ENCODE measurements at regions not wholly inside any gene's neighbourhood (a gene's known extent, or its start where the extent isn't known, plus 50 kb on each side); places are given as distances from the start of the nearest gene placed in this dataset.

GRCh38 chr10:36621346-36621745 is 504.1 kb upstream of the ANKRD30A start:
- H3K9ac ChIP-seq (ENCODE audit: low read length) = no peak overlapping the region
- no peak overlapping the region for H3K4me3 ChIP-seq (replicated peaks in 1 of 2; ENCODE audit: low read depth in 1 of 2, low read length in 2 of 2)
- H2AFZ ChIP-seq (ENCODE audit: low read depth, low read length, poor library complexity, severe bottlenecking) = no peak overlapping the region
- intact Hi-C loops (cut with micrococcal nuclease) = no loop called here
- no peaks in the 10 kb centered on the region for H3K27me3 ChIP-seq (ENCODE audit: insufficient read depth, low read length)
- ChIA-PET RAD21 (ENCODE audit: low non-redundant PET in 1 of 2, low total read pairs in 2 of 2, uncharacterized antibody in 2 of 2, unreplicated experiment in 2 of 2) (no interaction called here), CTCF (no interaction called here), POLR2A (no interaction called here)
- H3K4me1 ChIP-seq (ENCODE audit: control insufficient read depth in 1 of 2, insufficient read depth in 2 of 2, low read length in 2 of 2) = no peaks in the 10 kb centered on the region
- H3K79me2 ChIP-seq (ENCODE audit: insufficient read depth, low read length) = no peaks in the 10 kb centered on the region
- H3K9me2 ChIP-seq (ENCODE audit: insufficient read depth) = no peaks in the 10 kb centered on the region
- no peaks in the 10 kb centered on the region for H4K20me1 ChIP-seq (ENCODE audit: insufficient read depth)
- no peak overlapping the region for H3K27ac ChIP-seq (ENCODE audit: low read depth, low read length)
- H3K36me3 ChIP-seq (ENCODE audit: control insufficient read depth in 1 of 2, insufficient read depth in 2 of 2, low read length in 2 of 2) = no peaks in the 10 kb centered on the region
- no peak overlapping the region for H3K4me2 ChIP-seq (ENCODE audit: low read length)
- no TSS peak for BruUV-seq (replicated peaks)
- H3K9me3 ChIP-seq (ENCODE audit: control insufficient read depth in 1 of 2, insufficient read depth in 1 of 2, low read depth in 1 of 2, low read length in 2 of 2) = peaks cover 4 to 16% of the 10 kb centered on the region in 2 experiments; a peak in 2 of 4 replicates
- ATAC-seq (no peak), DNase-seq (ENCODE audit: low read depth, low spot score) (no peak)
- TF ChIP-seq, protein P1, sequence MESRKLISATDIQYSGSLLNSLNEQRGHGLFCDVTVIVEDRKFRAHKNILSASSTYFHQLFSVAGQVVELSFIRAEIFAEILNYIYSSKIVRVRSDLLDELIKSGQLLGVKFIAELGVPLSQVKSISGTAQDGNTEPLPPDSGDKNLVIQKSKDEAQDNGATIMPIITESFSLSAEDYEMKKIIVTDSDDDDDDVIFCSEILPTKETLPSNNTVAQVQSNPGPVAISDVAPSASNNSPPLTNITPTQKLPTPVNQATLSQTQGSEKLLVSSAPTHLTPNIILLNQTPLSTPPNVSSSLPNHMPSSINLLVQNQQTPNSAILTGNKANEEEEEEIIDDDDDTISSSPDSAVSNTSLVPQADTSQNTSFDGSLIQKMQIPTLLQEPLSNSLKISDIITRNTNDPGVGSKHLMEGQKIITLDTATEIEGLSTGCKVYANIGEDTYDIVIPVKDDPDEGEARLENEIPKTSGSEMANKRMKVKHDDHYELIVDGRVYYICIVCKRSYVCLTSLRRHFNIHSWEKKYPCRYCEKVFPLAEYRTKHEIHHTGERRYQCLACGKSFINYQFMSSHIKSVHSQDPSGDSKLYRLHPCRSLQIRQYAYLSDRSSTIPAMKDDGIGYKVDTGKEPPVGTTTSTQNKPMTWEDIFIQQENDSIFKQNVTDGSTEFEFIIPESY (IDR thresholded peaks at IDR 0.05; ENCODE audit: extremely low read depth, insufficient replicate concordance, low read length) = no peak
- no peak for TF ChIP-seq ZNF274 (IDR thresholded peaks at IDR 0.05; ENCODE audit: low read depth, low read length)
- TF ChIP-seq YY1 (IDR thresholded peaks at IDR 0.05; ENCODE audit: extremely low read depth, insufficient replicate concordance, low read depth, low read length) = no peak
- TF ChIP-seq RAD21 (IDR thresholded peaks at IDR 0.05; ENCODE audit: low read depth) = no peak
- TF ChIP-seq, protein P2, sequence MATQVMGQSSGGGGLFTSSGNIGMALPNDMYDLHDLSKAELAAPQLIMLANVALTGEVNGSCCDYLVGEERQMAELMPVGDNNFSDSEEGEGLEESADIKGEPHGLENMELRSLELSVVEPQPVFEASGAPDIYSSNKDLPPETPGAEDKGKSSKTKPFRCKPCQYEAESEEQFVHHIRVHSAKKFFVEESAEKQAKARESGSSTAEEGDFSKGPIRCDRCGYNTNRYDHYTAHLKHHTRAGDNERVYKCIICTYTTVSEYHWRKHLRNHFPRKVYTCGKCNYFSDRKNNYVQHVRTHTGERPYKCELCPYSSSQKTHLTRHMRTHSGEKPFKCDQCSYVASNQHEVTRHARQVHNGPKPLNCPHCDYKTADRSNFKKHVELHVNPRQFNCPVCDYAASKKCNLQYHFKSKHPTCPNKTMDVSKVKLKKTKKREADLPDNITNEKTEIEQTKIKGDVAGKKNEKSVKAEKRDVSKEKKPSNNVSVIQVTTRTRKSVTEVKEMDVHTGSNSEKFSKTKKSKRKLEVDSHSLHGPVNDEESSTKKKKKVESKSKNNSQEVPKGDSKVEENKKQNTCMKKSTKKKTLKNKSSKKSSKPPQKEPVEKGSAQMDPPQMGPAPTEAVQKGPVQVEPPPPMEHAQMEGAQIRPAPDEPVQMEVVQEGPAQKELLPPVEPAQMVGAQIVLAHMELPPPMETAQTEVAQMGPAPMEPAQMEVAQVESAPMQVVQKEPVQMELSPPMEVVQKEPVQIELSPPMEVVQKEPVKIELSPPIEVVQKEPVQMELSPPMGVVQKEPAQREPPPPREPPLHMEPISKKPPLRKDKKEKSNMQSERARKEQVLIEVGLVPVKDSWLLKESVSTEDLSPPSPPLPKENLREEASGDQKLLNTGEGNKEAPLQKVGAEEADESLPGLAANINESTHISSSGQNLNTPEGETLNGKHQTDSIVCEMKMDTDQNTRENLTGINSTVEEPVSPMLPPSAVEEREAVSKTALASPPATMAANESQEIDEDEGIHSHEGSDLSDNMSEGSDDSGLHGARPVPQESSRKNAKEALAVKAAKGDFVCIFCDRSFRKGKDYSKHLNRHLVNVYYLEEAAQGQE (IDR thresholded peaks at IDR 0.05; ENCODE audit: low read depth) = no peak
- no peak for TF ChIP-seq CEBPB (IDR thresholded peaks at IDR 0.05; ENCODE audit: low read depth)
- TF ChIP-seq POLR2AphosphoS5 (IDR thresholded peaks at IDR 0.05; ENCODE audit: low read depth, low read length) = no peak
- no peak for TF ChIP-seq SRF (IDR thresholded peaks at IDR 0.05; ENCODE audit: low read depth)
- TF ChIP-seq FOSL1 (IDR thresholded peaks at IDR 0.05; ENCODE audit: low read depth) = no peak
- no peak for TF ChIP-seq SIN3A (IDR thresholded peaks at IDR 0.05; ENCODE audit: low read depth)
- no peak for TF ChIP-seq EGR1 (IDR thresholded peaks at IDR 0.05; ENCODE audit: low read depth)
- TF ChIP-seq JUND (IDR thresholded peaks at IDR 0.05) = no peak
- no peak for TF ChIP-seq EZH2phosphoT487 (IDR thresholded peaks at IDR 0.05; ENCODE audit: borderline replicate concordance)
